ENCODE measurements at regions not wholly inside any gene's neighbourhood (a gene's known extent, or its start where the extent isn't known, plus 50 kb on each side); places are given as distances from the start of the nearest gene placed in this dataset.
"Not testable (repeated sequence)": the region's sequence is repeated elsewhere in the genome, so short reads cannot be mapped to it uniquely, and the experiment has no call there.

DNA sequence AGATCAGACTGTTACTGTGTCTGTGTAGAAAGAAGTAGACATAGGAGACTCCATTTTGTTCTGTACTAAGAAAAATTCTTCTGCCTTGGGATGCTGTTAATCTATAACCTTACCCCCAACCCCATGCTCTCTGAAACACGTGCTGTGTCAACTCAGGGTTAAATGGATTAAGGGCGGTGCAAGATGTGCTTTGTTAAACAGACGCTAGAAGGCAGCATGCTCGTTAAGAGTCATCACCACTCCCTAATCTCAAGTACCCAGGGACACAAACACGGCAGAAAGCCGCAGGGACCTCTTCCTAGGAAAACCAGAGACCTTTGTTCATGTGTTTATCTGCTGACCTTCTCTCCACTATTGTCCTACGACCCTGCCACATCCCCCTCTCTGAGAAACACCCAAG lies 137.0 kb upstream of the PROKR2 start:
- not testable (repeated sequence) for H3K4me3 ChIP-seq (ENCODE audit: low read length); H3K4me1 ChIP-seq (ENCODE audit: control insufficient read depth, insufficient read depth, low read length); H3K36me3 ChIP-seq (ENCODE audit: control insufficient read depth, insufficient read depth, low read length); H3K27ac ChIP-seq (ENCODE audit: low read length); H3K27me3 ChIP-seq (ENCODE audit: control insufficient read depth, insufficient read depth, low read length); DNase-seq; H3K9me3 ChIP-seq (replicated peaks; ENCODE audit: control insufficient read depth, low read depth, low read length)
- no CpG with 5 or more reads among the region's 7 CpGs for WGBS (ENCODE audit: insufficient coverage)

DNA sequence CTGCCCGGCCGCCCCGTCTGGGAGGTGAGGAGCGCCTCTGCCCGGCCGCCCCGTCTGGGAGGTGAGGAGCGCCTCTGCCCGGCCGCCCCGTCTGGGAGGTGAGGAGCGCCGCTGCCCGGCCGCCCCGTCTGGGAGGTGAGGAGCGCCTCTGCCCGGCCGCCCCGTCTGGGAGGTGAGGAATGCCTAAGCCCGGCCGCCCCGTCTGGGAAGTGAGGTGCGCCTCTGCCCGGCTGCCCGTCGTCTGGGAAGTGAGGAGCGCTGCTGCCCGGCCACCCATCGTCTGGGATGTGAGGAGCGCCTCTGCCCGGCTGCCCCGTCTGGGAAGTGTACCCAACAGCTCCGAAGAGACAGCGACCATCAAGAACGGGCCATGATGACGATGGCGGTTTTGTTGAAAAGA lies 136.6 kb upstream of the PROKR2 start:
- not testable (repeated sequence) for H3K4me3 ChIP-seq (ENCODE audit: low read length); H3K27me3 ChIP-seq (ENCODE audit: control insufficient read depth, insufficient read depth, low read length); DNase-seq; H3K9me3 ChIP-seq (replicated peaks; ENCODE audit: control insufficient read depth, low read depth, low read length); H3K27ac ChIP-seq (ENCODE audit: low read length); H3K36me3 ChIP-seq (ENCODE audit: control insufficient read depth, insufficient read depth, low read length); H3K4me1 ChIP-seq (ENCODE audit: control insufficient read depth, insufficient read depth, low read length)
- 97% methylated on average over 18 of the region's 38 CpGs for WGBS (ENCODE audit: insufficient coverage)

DNA sequence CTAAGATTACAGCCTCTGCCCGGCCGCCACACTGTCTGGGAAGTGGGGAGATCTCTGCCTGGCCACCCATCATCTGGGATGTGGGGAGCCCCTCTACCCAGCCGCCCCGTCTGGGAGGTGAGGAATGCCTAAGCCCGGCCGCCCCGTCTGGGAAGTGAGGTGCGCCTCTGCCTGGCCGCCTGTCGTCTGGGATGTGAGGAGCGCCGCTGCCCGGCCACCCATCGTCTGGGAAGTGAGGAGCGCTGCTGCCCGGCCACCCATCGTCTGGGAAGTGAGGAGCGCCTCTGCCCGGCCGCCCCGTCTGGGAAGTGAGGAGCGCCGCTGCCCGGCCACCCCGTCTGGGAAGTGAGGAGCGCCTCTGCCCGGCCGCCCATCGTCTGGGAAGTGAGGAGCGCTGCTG lies 135.9 kb upstream of the PROKR2 start:
- WGBS (ENCODE audit: insufficient coverage): 94% methylated on average over 20 of the region's 30 CpGs

DNA sequence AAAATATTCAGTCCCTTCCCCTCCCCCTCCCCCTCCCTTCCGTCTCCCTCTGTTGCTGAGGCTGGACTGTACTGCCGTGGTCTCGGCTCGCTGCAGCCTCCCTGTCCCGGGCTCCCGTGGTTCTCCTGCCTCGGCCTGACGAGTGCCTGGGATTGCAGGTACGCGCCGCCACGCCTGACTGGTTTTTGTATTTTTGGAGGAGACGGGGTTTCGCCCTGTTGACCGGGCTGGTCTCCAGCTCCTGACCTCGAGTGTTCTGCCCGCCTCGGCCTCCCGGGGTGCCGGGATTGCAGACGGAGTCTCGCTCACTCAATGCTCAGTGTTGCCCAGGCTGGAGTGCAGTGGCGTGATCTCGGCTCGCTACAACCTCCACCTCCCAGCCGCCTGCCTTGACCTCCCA lies 135.5 kb upstream of the PROKR2 start:
- not testable (repeated sequence) for H3K27me3 ChIP-seq (ENCODE audit: control insufficient read depth, insufficient read depth, low read length); DNase-seq; H3K27ac ChIP-seq (ENCODE audit: low read length); H3K4me3 ChIP-seq (ENCODE audit: low read length); H3K36me3 ChIP-seq (ENCODE audit: control insufficient read depth, insufficient read depth, low read length); H3K9me3 ChIP-seq (replicated peaks; ENCODE audit: control insufficient read depth, low read depth, low read length); H3K4me1 ChIP-seq (ENCODE audit: control insufficient read depth, insufficient read depth, low read length)
- 96% methylated on average over 4 of the region's 26 CpGs for WGBS (ENCODE audit: insufficient coverage)

More for the DNA sequence above, 135.9 kb upstream of the PROKR2 start:
- H3K4me3 ChIP-seq (ENCODE audit: low read length); H3K9me3 ChIP-seq (replicated peaks; ENCODE audit: control insufficient read depth, low read depth, low read length); H3K36me3 ChIP-seq (ENCODE audit: control insufficient read depth, insufficient read depth, low read length); H3K4me1 ChIP-seq (ENCODE audit: control insufficient read depth, insufficient read depth, low read length); H3K27ac ChIP-seq (ENCODE audit: low read length); H3K27me3 ChIP-seq (ENCODE audit: control insufficient read depth, insufficient read depth, low read length); DNase-seq: not testable (repeated sequence)

DNA sequence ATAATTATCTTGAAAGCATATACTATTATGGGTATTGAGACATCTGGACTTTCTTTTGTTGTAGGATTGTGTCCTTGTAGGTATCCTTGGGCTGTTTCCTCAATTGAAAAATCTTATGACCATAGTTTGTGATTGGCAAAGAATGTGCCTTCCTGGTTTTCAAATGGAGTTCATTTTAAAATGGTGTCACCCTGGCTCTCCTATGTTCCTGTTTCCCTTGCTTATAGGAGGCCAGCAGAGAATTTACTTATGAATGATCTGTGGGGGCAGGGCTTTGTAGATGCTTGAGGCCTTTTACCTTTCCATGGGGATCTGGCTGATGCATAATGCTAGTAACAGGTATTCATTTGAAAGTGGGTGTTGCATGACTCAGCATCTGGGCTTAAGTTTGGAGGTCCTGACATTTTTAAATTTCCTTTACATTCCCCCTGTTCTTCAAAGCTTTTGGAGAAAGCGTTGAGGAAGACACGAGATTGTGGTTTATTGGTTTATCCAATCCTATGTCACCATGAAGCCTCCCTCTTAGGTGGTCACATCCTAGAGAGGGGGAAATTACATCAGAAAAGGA lies 135.0 kb upstream of the PROKR2 start:
- Histone ChIP-seq H3K36me3 (ENCODE audit: control insufficient read depth, insufficient read depth, low read length) (no peaks in the 10 kb centered on the region), H3K27ac (ENCODE audit: low read length) (no peak overlapping the region), H3K9me3 (replicated peaks; ENCODE audit: control insufficient read depth, low read depth, low read length) (no peaks in the 10 kb centered on the region), H3K4me3 (ENCODE audit: low read length) (no peak overlapping the region), H3K4me1 (ENCODE audit: control insufficient read depth, insufficient read depth, low read length) (no peaks in the 10 kb centered on the region), H3K27me3 (ENCODE audit: control insufficient read depth, insufficient read depth, low read length) (no peaks in the 10 kb centered on the region)
- WGBS (ENCODE audit: insufficient coverage): no CpG with 5 or more reads among the region's 2 CpGs
- no peak for DNase-seq

DNA sequence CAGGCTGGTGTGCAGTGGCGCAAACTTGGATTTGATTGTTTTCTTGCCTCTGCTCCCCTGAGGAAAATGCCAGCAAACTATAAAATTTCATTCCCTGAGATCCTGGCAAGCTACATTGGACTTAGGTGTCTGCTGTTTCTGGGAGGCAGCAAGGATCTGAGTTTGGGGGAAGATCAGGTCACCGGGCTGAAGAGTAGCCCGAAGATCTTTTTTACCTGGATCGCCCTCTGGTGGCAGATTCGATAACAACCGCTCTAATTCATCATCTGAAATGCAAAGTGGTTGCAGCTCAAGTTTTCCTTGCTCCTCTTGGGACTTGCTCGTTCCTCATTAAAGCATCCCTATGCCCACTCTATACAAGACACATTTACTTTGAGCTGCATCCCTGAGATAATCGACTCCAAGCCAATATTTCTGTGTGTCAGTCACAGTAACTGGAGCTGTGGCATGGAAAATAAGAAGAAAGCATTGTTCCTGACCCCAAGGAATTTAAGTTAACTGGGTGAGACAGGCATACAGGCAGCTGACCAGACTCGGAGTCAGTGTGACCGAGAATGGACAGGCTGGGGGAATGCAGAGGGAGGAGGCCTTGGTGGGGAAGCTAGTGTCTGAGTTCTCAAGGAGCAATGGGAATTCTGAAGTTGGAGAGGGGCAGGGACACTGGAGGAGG lies 131.8 kb upstream of the PROKR2 start:
- H3K27me3 ChIP-seq (ENCODE audit: control insufficient read depth, insufficient read depth, low read length): no peaks in the 10 kb centered on the region
- 3% methylated on average over 8 of the region's 10 CpGs for WGBS (ENCODE audit: insufficient coverage)
- no peaks in the 10 kb centered on the region for H3K9me3 ChIP-seq (replicated peaks; ENCODE audit: control insufficient read depth, low read depth, low read length)
- H3K4me3 ChIP-seq (ENCODE audit: low read length): no peak overlapping the region
- peak; percentile 47 for DNase-seq
- no peaks in the 10 kb centered on the region for H3K4me1 ChIP-seq (ENCODE audit: control insufficient read depth, insufficient read depth, low read length)
- no peaks in the 10 kb centered on the region for H3K36me3 ChIP-seq (ENCODE audit: control insufficient read depth, insufficient read depth, low read length)
- no peak overlapping the region for H3K27ac ChIP-seq (ENCODE audit: low read length)

DNA sequence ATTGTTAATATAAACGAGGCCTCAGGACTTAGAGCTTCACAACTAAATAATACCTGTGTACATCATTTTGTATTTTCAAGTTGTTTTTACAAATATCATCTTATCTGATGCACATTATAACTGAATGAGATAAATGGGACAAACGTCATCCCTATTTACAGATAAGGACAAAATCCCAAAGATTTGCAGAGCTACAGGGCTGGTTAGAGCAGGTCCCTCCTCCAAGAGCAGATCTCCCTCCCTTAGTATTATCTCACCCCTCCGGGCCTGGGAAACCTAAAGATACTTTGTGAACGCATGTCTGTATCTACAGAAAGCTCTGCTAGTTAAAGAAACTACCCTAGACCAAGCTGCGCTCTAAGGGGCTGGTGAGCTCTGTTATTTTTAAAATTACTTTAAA lies 130.4 kb upstream of the PROKR2 start:
- no peak overlapping the region for H3K4me3 ChIP-seq (ENCODE audit: low read length)
- WGBS (ENCODE audit: insufficient coverage): no CpG with 5 or more reads among the region's 5 CpGs
- DNase-seq: no peak

DNA sequence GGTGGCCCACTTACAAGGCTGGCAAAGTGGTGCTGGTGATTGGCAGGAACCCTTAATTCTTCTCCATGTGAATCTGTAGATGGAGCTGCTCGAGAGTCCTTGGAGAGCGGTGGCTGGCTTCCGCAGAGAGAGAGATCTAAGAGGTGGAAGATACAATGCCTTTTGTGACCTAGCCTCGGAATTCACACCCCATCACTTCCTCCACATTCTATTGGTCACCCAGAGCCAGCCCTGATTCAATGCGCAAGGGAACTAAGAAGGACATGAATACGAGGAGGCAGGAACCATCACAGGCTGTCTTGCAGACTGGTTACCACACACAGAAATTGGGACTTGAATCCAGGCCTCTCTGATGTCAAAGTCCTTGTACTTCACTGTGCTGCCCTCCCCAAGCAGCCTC lies 128.9 kb upstream of the PROKR2 start:
- H3K27ac ChIP-seq (ENCODE audit: low read length): no peak overlapping the region
- H3K9me3 ChIP-seq (replicated peaks; ENCODE audit: control insufficient read depth, low read depth, low read length): no peaks in the 10 kb centered on the region
- DNase-seq: no peak
- no peak overlapping the region for H3K4me3 ChIP-seq (ENCODE audit: low read length)
- H3K27me3 ChIP-seq (ENCODE audit: control insufficient read depth, insufficient read depth, low read length): no peaks in the 10 kb centered on the region
- no peaks in the 10 kb centered on the region for H3K4me1 ChIP-seq (ENCODE audit: control insufficient read depth, insufficient read depth, low read length)
- WGBS (ENCODE audit: insufficient coverage): 55% methylated on average over 2 of the region's 6 CpGs
- H3K36me3 ChIP-seq (ENCODE audit: control insufficient read depth, insufficient read depth, low read length): no peaks in the 10 kb centered on the region

More for the DNA sequence above, 130.4 kb upstream of the PROKR2 start:
- Histone ChIP-seq H3K27me3 (ENCODE audit: control insufficient read depth, insufficient read depth, low read length) (no peaks in the 10 kb centered on the region), H3K36me3 (ENCODE audit: control insufficient read depth, insufficient read depth, low read length) (no peaks in the 10 kb centered on the region), H3K27ac (ENCODE audit: low read length) (no peak overlapping the region), H3K9me3 (replicated peaks; ENCODE audit: control insufficient read depth, low read depth, low read length) (no peaks in the 10 kb centered on the region), H3K4me1 (ENCODE audit: control insufficient read depth, insufficient read depth, low read length) (no peaks in the 10 kb centered on the region)

DNA sequence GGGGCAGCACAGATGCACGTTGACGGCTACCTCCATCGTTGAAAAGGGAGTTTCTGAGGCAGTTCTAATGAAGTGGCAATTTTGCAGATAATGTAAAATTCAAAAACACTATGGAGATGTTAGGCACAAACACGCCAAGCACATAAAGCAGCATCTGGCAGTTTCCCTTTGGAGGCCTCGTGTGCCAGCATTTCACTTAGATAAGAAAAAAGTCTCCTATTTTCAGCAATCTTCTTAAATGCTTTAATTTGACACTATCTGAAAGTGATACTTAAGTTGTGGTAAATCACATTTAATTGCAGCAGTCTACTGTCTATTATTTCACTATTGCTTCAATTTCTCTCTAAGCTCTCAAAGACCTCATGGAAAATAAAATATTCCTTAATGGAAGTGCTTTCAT lies 125.3 kb upstream of the PROKR2 start:
- WGBS (ENCODE audit: insufficient coverage): no CpG with 5 or more reads among the region's 5 CpGs
- H3K4me3 ChIP-seq (ENCODE audit: low read length): no peak overlapping the region
- DNase-seq: no peak
- H3K27me3 ChIP-seq (ENCODE audit: control insufficient read depth, insufficient read depth, low read length): no peaks in the 10 kb centered on the region
- H3K36me3 ChIP-seq (ENCODE audit: control insufficient read depth, insufficient read depth, low read length): no peaks in the 10 kb centered on the region
- no peaks in the 10 kb centered on the region for H3K9me3 ChIP-seq (replicated peaks; ENCODE audit: control insufficient read depth, low read depth, low read length)
- no peak overlapping the region for H3K27ac ChIP-seq (ENCODE audit: low read length)
- no peaks in the 10 kb centered on the region for H3K4me1 ChIP-seq (ENCODE audit: control insufficient read depth, insufficient read depth, low read length)

DNA sequence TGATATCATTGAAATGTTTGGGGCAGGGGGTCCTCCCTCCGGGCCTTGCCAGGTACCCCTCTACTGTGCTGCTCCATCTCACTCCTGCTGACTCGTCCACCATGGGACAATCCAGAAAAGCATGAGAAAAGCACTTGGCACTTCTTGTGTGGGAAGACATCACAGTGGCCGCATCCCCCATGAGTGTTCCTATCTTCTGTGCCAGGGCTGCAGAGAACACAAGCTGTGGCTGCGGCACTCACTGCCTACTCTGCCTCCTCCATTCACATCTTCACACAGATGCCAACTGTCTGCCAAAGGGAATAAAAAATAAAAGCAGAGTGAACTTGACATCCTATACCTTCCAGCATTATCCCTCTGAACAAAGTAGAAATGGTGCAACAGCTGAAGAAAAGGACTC lies 117.4 kb upstream of the PROKR2 start:
- WGBS (ENCODE audit: insufficient coverage): no CpG with 5 or more reads among the region's 4 CpGs
- no peak for DNase-seq

DNA sequence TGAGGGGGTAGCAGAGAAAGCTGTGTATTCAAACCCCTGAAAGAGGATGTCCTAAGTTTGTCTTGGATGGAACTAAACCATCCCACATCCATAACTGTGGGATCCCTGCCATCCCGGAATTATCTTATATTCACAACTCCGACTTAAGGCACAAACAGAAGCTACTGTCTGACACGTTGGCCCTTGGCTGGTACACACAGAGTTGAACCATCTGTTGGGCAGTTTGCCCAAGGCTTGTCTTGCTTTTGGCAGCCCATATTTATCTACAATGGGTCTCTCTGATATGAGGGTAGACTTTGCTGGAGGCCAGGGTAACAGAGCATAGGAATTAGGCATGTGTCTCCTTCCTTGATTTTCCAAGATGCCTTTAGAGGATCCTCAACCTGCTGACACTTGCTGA lies 116.6 kb upstream of the PROKR2 start:
- Histone ChIP-seq H3K4me1 (ENCODE audit: control insufficient read depth, insufficient read depth, low read length) (no peaks in the 10 kb centered on the region), H3K36me3 (ENCODE audit: control insufficient read depth, insufficient read depth, low read length) (no peaks in the 10 kb centered on the region), H3K4me3 (ENCODE audit: low read length) (no peak overlapping the region), H3K9me3 (replicated peaks; ENCODE audit: control insufficient read depth, low read depth, low read length) (no peaks in the 10 kb centered on the region), H3K27me3 (ENCODE audit: control insufficient read depth, insufficient read depth, low read length) (no peaks in the 10 kb centered on the region), H3K27ac (ENCODE audit: low read length) (no peak overlapping the region)
- peak; percentile 10 for DNase-seq
- WGBS (ENCODE audit: insufficient coverage): no CpG with 5 or more reads among the region's 3 CpGs

More for the DNA sequence above, 117.4 kb upstream of the PROKR2 start:
- no peaks in the 10 kb centered on the region for H3K4me1 ChIP-seq (ENCODE audit: control insufficient read depth, insufficient read depth, low read length)
- no peak overlapping the region for H3K4me3 ChIP-seq (ENCODE audit: low read length)
- no peaks in the 10 kb centered on the region for H3K36me3 ChIP-seq (ENCODE audit: control insufficient read depth, insufficient read depth, low read length)
- H3K27me3 ChIP-seq (ENCODE audit: control insufficient read depth, insufficient read depth, low read length): no peaks in the 10 kb centered on the region
- H3K27ac ChIP-seq (ENCODE audit: low read length): no peak overlapping the region
- no peaks in the 10 kb centered on the region for H3K9me3 ChIP-seq (replicated peaks; ENCODE audit: control insufficient read depth, low read depth, low read length)
